ENCODE measurements at regions not wholly inside any gene's neighbourhood (a gene's known extent, or its start where the extent isn't known, plus 50 kb on each side); places are given as distances from the start of the nearest gene placed in this dataset.
"Not testable (repeated sequence)": the region's sequence is repeated elsewhere in the genome, so short reads cannot be mapped to it uniquely, and the experiment has no call there.

DNA sequence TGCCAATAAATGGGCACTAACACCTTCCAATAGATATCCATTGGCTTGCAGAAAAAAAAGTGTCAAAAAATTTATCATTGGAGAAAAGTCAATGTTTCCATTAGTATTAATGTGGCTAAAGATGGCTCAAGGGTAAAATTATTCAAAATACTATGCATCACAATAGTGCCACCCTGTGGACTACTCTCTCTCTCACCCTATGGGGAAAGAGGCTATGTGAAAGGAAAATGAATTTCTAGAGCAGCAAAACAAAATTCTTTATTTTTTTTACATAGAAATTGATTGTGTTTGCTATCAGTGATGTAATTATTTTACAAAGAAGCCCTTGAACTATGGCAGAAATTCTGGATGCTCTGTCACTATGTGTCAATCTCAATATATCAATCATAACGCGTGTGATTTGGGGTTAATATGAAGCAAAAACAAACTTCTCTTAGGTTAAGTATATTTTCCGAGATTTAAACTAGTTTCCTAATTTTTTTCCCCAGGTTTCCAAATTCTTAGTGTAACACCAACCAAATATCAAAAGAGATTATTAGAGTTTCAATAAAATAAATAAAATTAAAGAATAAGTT, 193.9 kb downstream of the USP22 start:
- DNase-seq (ENCODE audit: insufficient read length, low spot score, missing footprints); H3K36me3 ChIP-seq (ENCODE audit: insufficient read depth, low read length); H3K4me2 ChIP-seq (ENCODE audit: insufficient read depth, low read length); H3K9me3 ChIP-seq (ENCODE audit: low read depth, low read length); H3K4me3 ChIP-seq (ENCODE audit: insufficient read depth, low read length); H4K20me1 ChIP-seq (ENCODE audit: insufficient read depth, low read length); H3K79me2 ChIP-seq (ENCODE audit: insufficient read depth, low read length); H2AFZ ChIP-seq (ENCODE audit: low read length); H3K4me1 ChIP-seq (ENCODE audit: insufficient read depth, low read length); H3K27ac ChIP-seq (ENCODE audit: low read depth, low read length): not testable (repeated sequence)
- H3K27me3 ChIP-seq (ENCODE audit: insufficient read depth, low read length), result peaks cover 40% of the 10 kb centered on the region
- TF ChIP-seq, protein P1, sequence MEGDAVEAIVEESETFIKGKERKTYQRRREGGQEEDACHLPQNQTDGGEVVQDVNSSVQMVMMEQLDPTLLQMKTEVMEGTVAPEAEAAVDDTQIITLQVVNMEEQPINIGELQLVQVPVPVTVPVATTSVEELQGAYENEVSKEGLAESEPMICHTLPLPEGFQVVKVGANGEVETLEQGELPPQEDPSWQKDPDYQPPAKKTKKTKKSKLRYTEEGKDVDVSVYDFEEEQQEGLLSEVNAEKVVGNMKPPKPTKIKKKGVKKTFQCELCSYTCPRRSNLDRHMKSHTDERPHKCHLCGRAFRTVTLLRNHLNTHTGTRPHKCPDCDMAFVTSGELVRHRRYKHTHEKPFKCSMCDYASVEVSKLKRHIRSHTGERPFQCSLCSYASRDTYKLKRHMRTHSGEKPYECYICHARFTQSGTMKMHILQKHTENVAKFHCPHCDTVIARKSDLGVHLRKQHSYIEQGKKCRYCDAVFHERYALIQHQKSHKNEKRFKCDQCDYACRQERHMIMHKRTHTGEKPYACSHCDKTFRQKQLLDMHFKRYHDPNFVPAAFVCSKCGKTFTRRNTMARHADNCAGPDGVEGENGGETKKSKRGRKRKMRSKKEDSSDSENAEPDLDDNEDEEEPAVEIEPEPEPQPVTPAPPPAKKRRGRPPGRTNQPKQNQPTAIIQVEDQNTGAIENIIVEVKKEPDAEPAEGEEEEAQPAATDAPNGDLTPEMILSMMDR (IDR thresholded peaks at IDR 0.05; ENCODE audit: extremely low read depth, low read depth, low read length), result peak; percentile 51

- H3K9me3 ChIP-seq (ENCODE audit: low read depth, low read length); H3K4me1 ChIP-seq (ENCODE audit: insufficient read depth, low read length); H4K20me1 ChIP-seq (ENCODE audit: insufficient read depth, low read length); H3K79me2 ChIP-seq (ENCODE audit: insufficient read depth, low read length); H2AFZ ChIP-seq (ENCODE audit: low read length); H3K36me3 ChIP-seq (ENCODE audit: insufficient read depth, low read length); DNase-seq (ENCODE audit: insufficient read length, low spot score, missing footprints); H3K27ac ChIP-seq (ENCODE audit: low read depth, low read length): not testable (repeated sequence)
- peak overlapping the region; percentile 28 for H3K4me3 ChIP-seq (ENCODE audit: insufficient read depth, low read length)
- H3K4me2 ChIP-seq (ENCODE audit: insufficient read depth, low read length), result peak overlapping the region; percentile 69
- H3K27me3 ChIP-seq (ENCODE audit: insufficient read depth, low read length), result peaks cover 27% of the 10 kb centered on the region
Observed at GRCh38 chr17:20851591-20852238, 191.1 kb downstream of the USP22 start.

DNA sequence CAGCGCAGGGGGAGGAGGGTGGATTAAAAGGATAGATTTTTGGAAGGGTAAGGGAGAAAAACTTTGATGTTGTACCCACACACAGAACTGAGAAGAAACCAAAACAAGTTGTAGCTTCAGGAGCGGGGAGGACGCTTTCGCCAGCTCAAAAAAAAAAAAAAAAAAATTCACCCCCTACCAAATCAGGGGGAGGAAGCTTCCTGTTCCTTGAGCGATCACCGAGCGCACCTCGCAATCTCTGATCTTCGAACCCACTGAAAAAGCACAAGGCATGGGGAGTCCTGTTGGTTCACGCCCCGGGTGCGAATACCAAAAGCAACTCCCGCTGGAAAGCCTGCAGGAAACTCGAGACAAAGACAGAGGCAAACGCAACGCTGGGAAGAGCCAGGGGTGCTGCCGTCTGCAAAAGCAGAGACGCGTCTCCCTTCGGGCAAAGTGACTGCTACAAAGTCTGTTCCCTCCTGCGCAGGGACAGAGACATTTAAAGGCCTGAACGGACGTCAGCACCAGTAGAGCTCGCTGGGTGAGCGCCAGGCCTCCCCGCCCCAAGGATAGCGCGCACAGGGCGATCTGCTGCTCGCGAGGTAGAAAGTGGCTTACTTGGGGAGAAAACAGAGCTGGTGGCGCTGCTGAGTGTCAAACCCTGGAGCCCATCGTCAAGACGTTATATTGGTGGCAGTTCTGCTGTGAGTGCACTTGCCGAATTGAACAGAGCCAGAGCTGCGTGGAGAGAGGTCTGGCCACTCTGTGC, 190.4 kb downstream of the USP22 start:
- H3K4me1 ChIP-seq (ENCODE audit: insufficient read depth, low read length), result no peaks in the 10 kb centered on the region
- no peaks in the 10 kb centered on the region for H4K20me1 ChIP-seq (ENCODE audit: insufficient read depth, low read length)
- peaks cover 27% of the 10 kb centered on the region for H3K27me3 ChIP-seq (ENCODE audit: insufficient read depth, low read length)
- H3K4me3 ChIP-seq (ENCODE audit: insufficient read depth, low read length), result peak overlapping the region; percentile 28
- TF ChIP-seq, protein P1 (IDR thresholded peaks at IDR 0.05; ENCODE audit: extremely low read depth, low read depth, low read length), result no peak
- H3K36me3 ChIP-seq (ENCODE audit: insufficient read depth, low read length), result no peaks in the 10 kb centered on the region
- peak overlapping the region; percentile 69 for H3K4me2 ChIP-seq (ENCODE audit: insufficient read depth, low read length)
- no peaks in the 10 kb centered on the region for H3K9me3 ChIP-seq (ENCODE audit: low read depth, low read length)
- H3K27ac ChIP-seq (ENCODE audit: low read depth, low read length), result no peak overlapping the region
- no peak for DNase-seq (ENCODE audit: insufficient read length, low spot score, missing footprints)
- H2AFZ ChIP-seq (ENCODE audit: low read length), result peak overlapping the region; percentile 75
- no peaks in the 10 kb centered on the region for H3K79me2 ChIP-seq (ENCODE audit: insufficient read depth, low read length)

DNA sequence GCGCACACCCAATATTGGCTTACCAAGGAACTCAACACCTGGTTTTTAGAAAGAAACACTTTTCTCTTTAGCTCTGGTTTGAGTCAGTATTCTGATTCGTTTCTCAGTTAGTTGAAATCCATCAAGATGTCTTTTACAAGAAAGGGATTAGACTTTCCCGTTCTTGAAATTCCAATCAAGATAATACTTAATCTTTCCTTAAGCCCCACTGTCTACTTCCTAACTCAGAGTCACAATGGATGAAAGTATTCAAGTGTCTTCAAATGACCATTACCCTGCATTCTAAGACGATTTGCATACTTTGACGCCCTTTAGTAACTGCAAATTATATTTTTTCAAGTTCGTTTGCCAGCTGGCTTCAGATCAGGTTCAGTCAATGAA, 189.8 kb downstream of the USP22 start:
- H3K4me1 ChIP-seq (ENCODE audit: insufficient read depth, low read length), result no peaks in the 10 kb centered on the region
- no peaks in the 10 kb centered on the region for H3K36me3 ChIP-seq (ENCODE audit: insufficient read depth, low read length)
- H3K27ac ChIP-seq (ENCODE audit: low read depth, low read length), result no peak overlapping the region
- H3K4me3 ChIP-seq (ENCODE audit: insufficient read depth, low read length), result no peak overlapping the region
- no peaks in the 10 kb centered on the region for H4K20me1 ChIP-seq (ENCODE audit: insufficient read depth, low read length)
- H3K9me3 ChIP-seq (ENCODE audit: low read depth, low read length), result no peaks in the 10 kb centered on the region
- TF ChIP-seq, protein P1 (IDR thresholded peaks at IDR 0.05; ENCODE audit: extremely low read depth, low read depth, low read length), result no peak
- peak overlapping the region; percentile 69 for H3K4me2 ChIP-seq (ENCODE audit: insufficient read depth, low read length)
- no peak overlapping the region for H2AFZ ChIP-seq (ENCODE audit: low read length)
- no peak for DNase-seq (ENCODE audit: insufficient read length, low spot score, missing footprints)
- H3K27me3 ChIP-seq (ENCODE audit: insufficient read depth, low read length), result peaks cover 27% of the 10 kb centered on the region
- H3K79me2 ChIP-seq (ENCODE audit: insufficient read depth, low read length), result no peaks in the 10 kb centered on the region

DNA sequence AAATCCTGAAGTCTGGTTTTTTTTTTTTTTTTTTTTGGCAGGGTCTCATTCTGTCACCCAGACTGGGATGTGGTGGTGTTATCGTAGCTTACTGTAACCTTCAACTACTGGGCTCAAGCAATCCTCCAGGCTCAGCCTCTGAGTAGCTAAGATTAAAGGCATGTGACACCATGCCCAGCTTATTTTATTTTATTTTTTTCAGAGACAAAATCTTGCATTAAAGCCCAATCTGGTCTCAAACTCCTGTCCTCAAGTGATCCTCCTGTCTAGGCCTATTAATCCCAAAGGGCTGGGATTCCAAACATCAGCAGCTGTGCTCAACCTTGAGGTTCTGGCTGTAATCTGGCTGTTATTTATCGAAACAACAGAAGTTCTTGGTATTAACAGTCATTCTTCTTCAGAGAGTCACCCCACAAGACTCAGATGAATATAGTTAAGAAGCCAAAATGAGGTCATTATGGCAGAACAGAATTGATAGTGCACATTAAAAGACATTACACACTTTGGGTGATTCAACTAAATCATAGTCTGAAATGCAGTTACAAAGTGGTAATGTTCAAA, 186.8 kb downstream of the USP22 start:
- H3K27ac ChIP-seq (ENCODE audit: low read depth, low read length); DNase-seq (ENCODE audit: insufficient read length, low spot score, missing footprints); H3K4me1 ChIP-seq (ENCODE audit: insufficient read depth, low read length); H4K20me1 ChIP-seq (ENCODE audit: insufficient read depth, low read length); H3K4me3 ChIP-seq (ENCODE audit: insufficient read depth, low read length); H3K9me3 ChIP-seq (ENCODE audit: low read depth, low read length); H3K4me2 ChIP-seq (ENCODE audit: insufficient read depth, low read length); H3K36me3 ChIP-seq (ENCODE audit: insufficient read depth, low read length); H2AFZ ChIP-seq (ENCODE audit: low read length); H3K79me2 ChIP-seq (ENCODE audit: insufficient read depth, low read length): not testable (repeated sequence)
- peaks cover 21% of the 10 kb centered on the region for H3K27me3 ChIP-seq (ENCODE audit: insufficient read depth, low read length)

DNA sequence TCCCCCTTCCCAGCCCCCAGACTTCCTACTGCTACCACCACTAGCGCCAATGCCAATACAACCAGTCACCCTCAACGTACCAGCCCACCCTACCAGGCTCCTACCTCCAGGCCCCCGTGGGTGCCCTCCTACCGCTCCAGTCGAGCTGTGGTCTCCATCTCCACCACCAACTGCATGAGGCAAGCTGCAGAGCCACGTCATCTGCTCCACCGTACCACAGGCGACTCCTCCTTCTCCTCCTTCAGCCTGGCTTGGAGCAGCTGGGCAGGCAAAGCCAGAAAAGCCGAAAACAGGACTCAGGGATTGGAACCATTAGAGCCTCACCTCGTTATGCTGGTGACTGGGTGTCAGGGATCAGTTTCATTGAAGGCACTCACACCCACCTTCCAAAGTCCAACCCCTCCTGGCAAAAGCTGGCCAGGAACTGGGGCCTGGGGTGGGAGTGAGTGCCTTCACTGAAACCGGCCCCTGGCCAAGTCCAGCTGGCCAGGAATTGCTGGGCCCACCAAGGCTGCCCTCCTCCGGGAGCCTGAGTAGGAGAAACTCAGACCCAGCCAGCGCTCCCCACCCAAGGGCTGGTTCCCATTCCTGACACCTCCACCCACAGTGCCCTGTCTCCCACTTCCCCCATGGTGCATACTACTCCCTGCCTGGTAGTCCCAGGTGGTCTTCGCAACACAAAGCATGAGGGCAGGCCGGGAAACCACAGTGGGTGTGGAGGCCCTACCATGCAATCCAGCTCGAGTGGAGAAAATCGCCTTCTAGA, 176.2 kb downstream of the USP22 start:
- H3K36me3 ChIP-seq (ENCODE audit: insufficient read depth, low read length), result not testable (repeated sequence)

More for the DNA sequence above, 176.2 kb downstream of the USP22 start:
- not testable (repeated sequence) for H4K20me1 ChIP-seq (ENCODE audit: insufficient read depth, low read length); H2AFZ ChIP-seq (ENCODE audit: low read length); H3K4me1 ChIP-seq (ENCODE audit: insufficient read depth, low read length); H3K4me2 ChIP-seq (ENCODE audit: insufficient read depth, low read length); H3K79me2 ChIP-seq (ENCODE audit: insufficient read depth, low read length); DNase-seq (ENCODE audit: insufficient read length, low spot score, missing footprints); H3K9me3 ChIP-seq (ENCODE audit: low read depth, low read length); H3K4me3 ChIP-seq (ENCODE audit: insufficient read depth, low read length); H3K27me3 ChIP-seq (ENCODE audit: insufficient read depth, low read length); H3K27ac ChIP-seq (ENCODE audit: low read depth, low read length)

Data from osteoblast (primary cell).